Hepatocyte (in vitro differentiated cells): ENCODE measurements at regions not wholly inside any gene's neighbourhood (a gene's known extent, or its start where the extent isn't known, plus 50 kb on each side); places are given as distances from the start of the nearest gene placed in this dataset.

Source experiments
- DNase-seq: peaks from one replicate; pipeline ENCODE4 v3.0.0-alpha.2; 2016; ENCODE audit warnings: low spot score
- H2AFZ ChIP-seq: fragments of 200-600 bp; sonication (generic); 2 replicates; pipeline ENCODE4 v1.6.0; 2016; ENCODE audit warnings: antibody characterized with exemption, mild to moderate bottlenecking
- H3K27ac ChIP-seq: fragments of 200-600 bp; sonication (generic); 2 replicates; pipeline ENCODE4 v1.5.1; 2016; ENCODE audit warnings: mild to moderate bottlenecking
- H3K27me3 ChIP-seq: fragments of 200-600 bp; sonication (generic); 2 replicates; pipeline ENCODE4 v1.6.1; 2016
- H3K36me3 ChIP-seq: fragments of 200-600 bp; sonication (generic); replicated peaks from 2 replicates; pipeline ENCODE4 v1.5.1; 2016; ENCODE audit warnings: low read depth; ENCODE audit not compliant: insufficient read depth
- H3K4me1 ChIP-seq: fragments of 200-600 bp; sonication (generic); 2 replicates; pipeline ENCODE4 v1.5.1; 2016; ENCODE audit warnings: mild to moderate bottlenecking, moderate library complexity; ENCODE audit not compliant: insufficient read depth
- H3K4me2 ChIP-seq: fragments of 200-600 bp; sonication (generic); 2 replicates; pipeline ENCODE4 v1.6.0; 2016
- H3K4me3 ChIP-seq: fragments of 200-600 bp; sonication (generic); 2 replicates; pipeline ENCODE4 v1.5.1; 2016; ENCODE audit warnings: mild to moderate bottlenecking
- H3K79me2 ChIP-seq: fragments of 200-600 bp; sonication (generic); 2 replicates; pipeline ENCODE4 v1.6.0; 2017; ENCODE audit warnings: mild to moderate bottlenecking
- H3K9me2 ChIP-seq: fragments of 200-600 bp; sonication (generic); replicated peaks from 2 replicates; pipeline ENCODE4 v1.6.0; 2017; ENCODE audit warnings: mild to moderate bottlenecking; ENCODE audit not compliant: insufficient read depth
- H3K9me3 ChIP-seq: fragments of 200-600 bp; sonication (generic); 2 replicates; pipeline ENCODE4 v1.5.1; 2016; ENCODE audit warnings: low read depth, mild to moderate bottlenecking
- H4K20me1 ChIP-seq: fragments of 200-600 bp; sonication (generic); 2 replicates; pipeline ENCODE4 v1.6.0; 2016; ENCODE audit warnings: mild to moderate bottlenecking; ENCODE audit not compliant: insufficient read depth, poor library complexity, severe bottlenecking
- EZH2 ChIP-seq: fragments of 200-600 bp; sonication (generic); IDR thresholded peaks from 2 replicates; pipeline ENCODE4 v1.6.1; 2016; ENCODE audit warnings: antibody characterized with exemption, mild to moderate bottlenecking, borderline replicate concordance
- EZH2phosphoT487 ChIP-seq: fragments of 200-600 bp; sonication (generic); IDR thresholded peaks from one replicate; pipeline ENCODE4 v1.6.1; 2018; ENCODE audit warnings: antibody characterized with exemption, mild to moderate bottlenecking, low read depth, moderate library complexity; ENCODE audit not compliant: unreplicated experiment, severe bottlenecking
- WGBS: methylation state at CpG from one replicate; pipeline ENCODE4 v1.1.6; 2016; ENCODE audit warnings: low lambda C conversion rate; ENCODE audit errors: missing lambda C conversion rate; 5-methylcytosine and 5-hydroxymethylcytosine counted together
- TF ChIP-seq, protein P1 (sequence below): fragments of 200-600 bp; sonication (generic); IDR thresholded peaks from 2 replicates; pipeline ENCODE4 v1.5.1; 2016; ENCODE audit warnings: antibody characterized with exemption, mild to moderate bottlenecking; ENCODE audit not compliant: poor library complexity

DNA sequence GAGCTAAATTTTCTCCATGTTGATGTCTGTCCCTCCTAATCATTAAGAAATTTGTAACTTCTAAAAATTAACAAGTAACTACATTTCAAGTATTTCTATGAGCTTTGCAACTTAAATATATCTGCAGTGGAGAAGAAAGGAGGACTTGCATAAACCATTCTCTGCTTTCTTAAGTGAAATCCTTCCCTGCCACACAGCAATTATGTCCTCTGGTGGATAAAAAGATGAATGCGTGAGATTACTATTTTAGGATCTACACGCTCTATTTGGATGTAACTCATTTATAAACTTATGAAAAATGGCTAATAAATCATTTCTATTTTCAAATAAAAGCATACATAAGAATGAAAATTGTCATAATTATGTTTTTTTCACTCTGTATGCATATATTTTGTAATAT is 338.0 kb upstream of the PTCHD4 start:
- H3K36me3 ChIP-seq = no peaks in the 10 kb centered on the region
- no peaks in the 10 kb centered on the region for H3K4me1 ChIP-seq
- H3K9me3 ChIP-seq = peaks cover 5% of the 10 kb centered on the region
- H3K4me3 ChIP-seq = no peak overlapping the region
- no peak overlapping the region for H2AFZ ChIP-seq
- no peaks in the 10 kb centered on the region for H4K20me1 ChIP-seq
- TF ChIP-seq, protein P1, sequence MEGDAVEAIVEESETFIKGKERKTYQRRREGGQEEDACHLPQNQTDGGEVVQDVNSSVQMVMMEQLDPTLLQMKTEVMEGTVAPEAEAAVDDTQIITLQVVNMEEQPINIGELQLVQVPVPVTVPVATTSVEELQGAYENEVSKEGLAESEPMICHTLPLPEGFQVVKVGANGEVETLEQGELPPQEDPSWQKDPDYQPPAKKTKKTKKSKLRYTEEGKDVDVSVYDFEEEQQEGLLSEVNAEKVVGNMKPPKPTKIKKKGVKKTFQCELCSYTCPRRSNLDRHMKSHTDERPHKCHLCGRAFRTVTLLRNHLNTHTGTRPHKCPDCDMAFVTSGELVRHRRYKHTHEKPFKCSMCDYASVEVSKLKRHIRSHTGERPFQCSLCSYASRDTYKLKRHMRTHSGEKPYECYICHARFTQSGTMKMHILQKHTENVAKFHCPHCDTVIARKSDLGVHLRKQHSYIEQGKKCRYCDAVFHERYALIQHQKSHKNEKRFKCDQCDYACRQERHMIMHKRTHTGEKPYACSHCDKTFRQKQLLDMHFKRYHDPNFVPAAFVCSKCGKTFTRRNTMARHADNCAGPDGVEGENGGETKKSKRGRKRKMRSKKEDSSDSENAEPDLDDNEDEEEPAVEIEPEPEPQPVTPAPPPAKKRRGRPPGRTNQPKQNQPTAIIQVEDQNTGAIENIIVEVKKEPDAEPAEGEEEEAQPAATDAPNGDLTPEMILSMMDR = peak; percentile 12
- TF ChIP-seq EZH2phosphoT487 (no peak), EZH2 (no peak)
- no peaks in the 10 kb centered on the region for H3K9me2 ChIP-seq
- H3K79me2 ChIP-seq = no peaks in the 10 kb centered on the region
- H3K27me3 ChIP-seq = no peaks in the 10 kb centered on the region
- DNase-seq = no peak
- 94% methylated on average over 2 of the region's 2 CpGs for WGBS
- H3K27ac ChIP-seq = no peak overlapping the region
- no peak overlapping the region for H3K4me2 ChIP-seq

DNA sequence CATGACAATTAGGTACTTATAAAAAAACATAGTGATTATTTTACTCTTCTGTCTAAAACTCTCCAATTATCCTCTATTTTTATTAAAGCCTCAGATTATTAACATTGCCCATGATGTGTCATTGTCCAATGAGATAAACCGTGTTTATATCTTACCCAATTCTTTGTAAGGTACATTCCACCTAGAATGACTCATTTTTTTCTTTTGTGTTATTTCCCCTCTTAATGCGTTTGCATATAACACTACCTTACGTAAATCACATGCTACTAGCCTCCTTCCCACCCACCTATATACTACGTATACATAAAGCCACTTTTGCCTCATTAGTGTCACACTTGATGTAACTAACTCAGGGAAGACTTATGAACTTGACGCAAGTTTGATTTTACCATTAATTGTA is 336.3 kb upstream of the PTCHD4 start:
- Histone ChIP-seq H3K9me2 (no peaks in the 10 kb centered on the region), H3K36me3 (no peaks in the 10 kb centered on the region), H2AFZ (no peak overlapping the region), H4K20me1 (no peaks in the 10 kb centered on the region), H3K9me3 (peaks cover 5% of the 10 kb centered on the region), H3K4me3 (no peak overlapping the region), H3K4me2 (no peak overlapping the region), H3K4me1 (no peaks in the 10 kb centered on the region), H3K27ac (no peak overlapping the region), H3K79me2 (no peaks in the 10 kb centered on the region), H3K27me3 (no peaks in the 10 kb centered on the region)
- no peak for DNase-seq
- no peak for TF ChIP-seq EZH2phosphoT487
- TF ChIP-seq, protein P1 = no peak
- no peak for TF ChIP-seq EZH2
- WGBS = 95% methylated on average over 5 of the region's 5 CpGs

DNA sequence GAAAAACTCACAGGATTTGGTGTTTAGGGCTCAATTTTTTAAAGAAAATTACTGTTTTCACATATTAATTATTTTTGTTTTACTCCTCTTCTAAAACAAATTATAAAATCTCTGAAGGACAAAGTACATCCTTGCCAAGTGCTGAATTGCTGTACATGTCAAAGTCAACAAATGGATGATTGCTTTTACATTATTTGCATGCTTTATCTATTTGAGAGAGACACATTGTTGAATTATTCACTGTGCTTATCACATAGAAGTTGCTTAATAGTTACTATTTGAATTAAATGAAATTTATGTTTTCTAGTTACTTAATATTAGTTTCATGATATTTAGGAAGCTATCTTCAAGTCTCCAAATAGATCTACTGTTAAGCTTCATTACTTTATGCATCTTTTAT is 318.6 kb upstream of the PTCHD4 start:
- no peak for DNase-seq
- Histone ChIP-seq H3K4me3 (no peak overlapping the region), H3K36me3 (no peaks in the 10 kb centered on the region), H3K79me2 (no peaks in the 10 kb centered on the region), H3K27ac (peak overlapping the region; percentile 37), H3K9me2 (no peaks in the 10 kb centered on the region), H3K4me2 (no peak overlapping the region), H4K20me1 (no peaks in the 10 kb centered on the region), H2AFZ (no peak overlapping the region), H3K4me1 (peaks cover 16% of the 10 kb centered on the region), H3K9me3 (no peaks in the 10 kb centered on the region), H3K27me3 (no peaks in the 10 kb centered on the region)
- TF ChIP-seq, protein P1 = no peak
- no peak for TF ChIP-seq EZH2phosphoT487
- TF ChIP-seq EZH2 = no peak

DNA sequence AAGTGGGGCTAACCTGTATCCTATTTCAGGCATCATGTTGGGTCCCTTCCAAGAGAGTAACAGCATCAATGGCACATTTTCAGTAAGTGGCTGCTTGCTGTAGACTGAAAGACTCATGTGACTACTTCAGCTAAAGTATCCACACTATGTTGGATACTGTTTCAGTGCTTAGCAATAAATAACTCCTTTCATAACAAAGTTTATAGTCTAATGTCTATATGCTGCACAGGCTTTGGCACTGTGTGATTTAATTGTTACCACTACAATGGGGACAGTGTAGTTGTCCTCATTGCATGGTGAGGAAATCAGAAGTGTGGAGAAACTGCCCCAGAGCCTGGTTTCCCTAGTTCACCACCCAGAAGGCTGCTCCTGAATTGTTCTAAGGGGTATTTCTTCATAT is 318.0 kb upstream of the PTCHD4 start:
- Histone ChIP-seq H3K9me2 (no peaks in the 10 kb centered on the region), H3K27me3 (no peaks in the 10 kb centered on the region), H3K27ac (peak overlapping the region; percentile 37), H3K4me3 (no peak overlapping the region), H3K36me3 (no peaks in the 10 kb centered on the region), H3K4me2 (no peak overlapping the region), H3K9me3 (no peaks in the 10 kb centered on the region), H4K20me1 (no peaks in the 10 kb centered on the region), H2AFZ (no peak overlapping the region), H3K4me1 (peaks cover 16% of the 10 kb centered on the region), H3K79me2 (no peaks in the 10 kb centered on the region)
- no peak for DNase-seq
- TF ChIP-seq EZH2phosphoT487 = no peak
- TF ChIP-seq, protein P1 = no peak
- TF ChIP-seq EZH2 = no peak
